ENCODE measurements at regions not wholly inside any gene's neighbourhood (a gene's known extent, or its start where the extent isn't known, plus 50 kb on each side); places are given as distances from the start of the nearest gene placed in this dataset.

GRCh38 chr11:96783311-96783710 lies 393.5 kb downstream of the JRKL start:
- ATAC-seq (no peak), DNase-seq (ENCODE audit: extremely low read depth in 1 of 4, low spot score in 3 of 4) (no peak), FAIRE-seq (no peak)
- no peak overlapping the region for H3K4me2 ChIP-seq (ENCODE audit: insufficient read depth, low read length)
- CTCF ChIA-PET (ENCODE audit: low intra/inter-chr PET ratio), result no interaction called here
- H4K20me1 ChIP-seq (replicated peaks; ENCODE audit: control insufficient read depth, insufficient read depth, low read length), result no peaks in the 10 kb centered on the region
- H3K9me3 ChIP-seq (replicated peaks; ENCODE audit: control insufficient read depth, insufficient read depth, low read depth, low read length), result no peaks in the 10 kb centered on the region
- H3K36me3 ChIP-seq (ENCODE audit: control insufficient read depth, insufficient read depth, low read length), result no peaks in the 10 kb centered on the region
- no peaks in the 10 kb centered on the region for H3K27me3 ChIP-seq (ENCODE audit: control insufficient read depth in 2 of 2, insufficient read depth in 2 of 2, low read length in 2 of 2)
- H3K4me1 ChIP-seq (replicated peaks in 1 of 2; ENCODE audit: control insufficient read depth in 2 of 2, insufficient read depth in 2 of 2, low read length in 2 of 2), result no peaks in the 10 kb centered on the region
- H3K4me3 ChIP-seq, result no peak overlapping the region
- no peaks in the 10 kb centered on the region for H3K9me1 ChIP-seq (ENCODE audit: control insufficient read depth, insufficient read depth, low read length)
- in situ Hi-C loops (cut with MboI) (no loop called here), intact Hi-C loops (cut with micrococcal nuclease) (no loop called here)
- POLR2A ChIA-PET, result no interaction called here
- no peak overlapping the region for H3K27ac ChIP-seq (ENCODE audit: extremely low read depth, low read depth, low read length)
- WGBS (ENCODE audit: insufficient coverage, low coverage, missing lambda C conversion rate), result 9% methylated on average over 3 of the region's 3 CpGs
- H3K79me2 ChIP-seq (ENCODE audit: control insufficient read depth, insufficient read depth, low read length), result no peaks in the 10 kb centered on the region
- no peak overlapping the region for H2AFZ ChIP-seq (ENCODE audit: low read depth, low read length)
- no peak overlapping the region for H3K9ac ChIP-seq (ENCODE audit: insufficient read depth in 1 of 2, low read depth in 2 of 2, low read length in 2 of 2)
- BruUV-seq (replicated peaks), result no TSS peak
- TF ChIP-seq NFATC3 (IDR thresholded peaks at IDR 0.05), result no peak
- TF ChIP-seq ZBTB12 (CRISPR knock-in tag; IDR thresholded peaks at IDR 0.05), result no peak
- no peak for TF ChIP-seq E2F4 (CRISPR knock-in tag; IDR thresholded peaks at IDR 0.05; ENCODE audit: low read depth)
- TF ChIP-seq GMEB1 (CRISPR knock-in tag; IDR thresholded peaks at IDR 0.05), result no peak
- no peak for TF ChIP-seq ZBTB33 (CRISPR knock-in tag; IDR thresholded peaks at IDR 0.05)
- no peak for TF ChIP-seq ZNF354B (CRISPR knock-in tag; IDR thresholded peaks at IDR 0.05)
- no peak for TF ChIP-seq GABPA (tag; conservative IDR thresholded peaks at IDR 0.05; ENCODE audit: low read depth)
- TF ChIP-seq CREB5 (CRISPR knock-in tag; IDR thresholded peaks at IDR 0.05), result no peak
- no peak for TF ChIP-seq POLR2G (IDR thresholded peaks at IDR 0.05; ENCODE audit: low read depth, low read length)
- TF ChIP-seq THAP12 (CRISPR knock-in tag; IDR thresholded peaks at IDR 0.05), result no peak
- TF ChIP-seq MXD1 (CRISPR knock-in tag; IDR thresholded peaks at IDR 0.05; ENCODE audit: borderline replicate concordance, poor library complexity, severe bottlenecking), result no peak
- no peak for TF ChIP-seq POLR3A (IDR thresholded peaks at IDR 0.05; ENCODE audit: borderline replicate concordance, extremely low read depth, insufficient read depth, insufficient read length)

Measured in K562 (cell line).